GM19043 (cell line): ENCODE measurements at regions not wholly inside any gene's neighbourhood (a gene's known extent, or its start where the extent isn't known, plus 50 kb on each side); places are given as distances from the start of the nearest gene placed in this dataset.
A peak's percentile ranks its signal among the peaks of the same experiment; 100 is the strongest.
"Not testable (repeated sequence)": the region's sequence is repeated elsewhere in the genome, so short reads cannot be mapped to it uniquely, and the experiment has no call there.

Experiments used
- ATAC-seq: cut with Tn5 transposase; IDR thresholded peaks from one replicate; pipeline ENCODE4 v1.9.1; 2021; ENCODE audit warnings: low read depth; ENCODE audit not compliant: unreplicated experiment

GRCh38 chr6:82506526-82506925 is 142.9 kb downstream of the TPBG start:
- ATAC-seq = no peak

GRCh38 chr6:82507112-82507511 is 143.5 kb downstream of the TPBG start:
- no peak for ATAC-seq

GRCh38 chr6:82511546-82511945 is 147.9 kb downstream of the TPBG start:
- no peak for ATAC-seq

- ATAC-seq = not testable (repeated sequence)
Measured at GRCh38 chr6:82517896-82518295, 154.3 kb downstream of the TPBG start.

- ATAC-seq = no peak
Measured at GRCh38 chr6:82521369-82521768, 157.8 kb downstream of the TPBG start.

GRCh38 chr6:82521861-82522260 is 158.2 kb downstream of the TPBG start:
- no peak for ATAC-seq

GRCh38 chr6:82524031-82524430 is 160.4 kb downstream of the TPBG start:
- no peak for ATAC-seq

GRCh38 chr6:82525775-82526495 is 162.3 kb downstream of the TPBG start:
- ATAC-seq = no peak

GRCh38 chr6:82529960-82530460 is 166.4 kb downstream of the TPBG start:
- ATAC-seq = not testable (repeated sequence)

GRCh38 chr6:82534876-82535275 is 171.3 kb downstream of the TPBG start:
- ATAC-seq = no peak

GRCh38 chr6:82549480-82549879 is 185.9 kb downstream of the TPBG start:
- ATAC-seq = not testable (repeated sequence)

GRCh38 chr6:82551311-82551710 is 187.7 kb downstream of the TPBG start:
- not testable (repeated sequence) for ATAC-seq

- ATAC-seq = no peak
Measured at GRCh38 chr6:82551831-82552230, 188.2 kb downstream of the TPBG start.

GRCh38 chr6:82553863-82554531 is 190.4 kb downstream of the TPBG start:
- ATAC-seq = no peak

GRCh38 chr6:82554666-82555065 is 191.0 kb downstream of the TPBG start:
- ATAC-seq = no peak

GRCh38 chr6:82555801-82556200 is 192.2 kb downstream of the TPBG start:
- no peak for ATAC-seq

- ATAC-seq = not testable (repeated sequence)
Measured at GRCh38 chr6:82558531-82558930, 194.9 kb downstream of the TPBG start.

- ATAC-seq = no peak
Measured at GRCh38 chr6:82567621-82568020, 204.0 kb downstream of the TPBG start.

- peak; percentile 87 for ATAC-seq
Measured at GRCh38 chr6:82568290-82568993, 204.8 kb downstream of the TPBG start.

- no peak for ATAC-seq
Measured at GRCh38 chr6:82569022-82569421, 205.4 kb downstream of the TPBG start.

GRCh38 chr6:82570083-82570482 is 206.5 kb downstream of the TPBG start:
- no peak for ATAC-seq
